HG03103 (cell line): ENCODE measurements at regions not wholly inside any gene's neighbourhood (a gene's known extent, or its start where the extent isn't known, plus 50 kb on each side); places are given as distances from the start of the nearest gene placed in this dataset.

ENCODE experiments used
- ATAC-seq: cut with Tn5 transposase; IDR thresholded peaks from one replicate; pipeline ENCODE4 v1.9.1; 2021; ENCODE audit warnings: low read depth; ENCODE audit not compliant: unreplicated experiment

GRCh38 chr2:60400462-60401246, 152.8 kb downstream of the BCL11A start:
- ATAC-seq = no peak

DNA sequence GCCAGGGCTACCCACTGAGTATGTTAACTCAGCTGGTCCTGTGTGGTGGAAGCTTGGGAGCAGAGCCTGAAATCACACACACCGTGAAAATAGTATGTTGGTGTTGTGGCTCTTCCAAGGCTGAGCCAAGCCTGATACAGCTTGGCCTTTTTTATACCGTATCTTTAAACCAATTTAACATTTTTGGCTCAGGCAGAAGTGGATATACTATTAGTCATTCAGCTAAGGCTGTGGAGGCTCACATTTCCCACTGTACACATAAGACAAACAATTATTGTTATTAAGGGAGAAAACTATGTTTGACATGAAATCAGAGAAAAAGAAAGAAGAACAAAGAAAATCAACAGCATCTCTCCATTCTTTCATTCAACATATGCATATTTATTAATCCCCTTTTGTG, 159.0 kb downstream of the BCL11A start:
- no peak for ATAC-seq

- ATAC-seq = no peak
Observed at GRCh38 chr2:60391649-60392375, 161.6 kb downstream of the BCL11A start.

DNA sequence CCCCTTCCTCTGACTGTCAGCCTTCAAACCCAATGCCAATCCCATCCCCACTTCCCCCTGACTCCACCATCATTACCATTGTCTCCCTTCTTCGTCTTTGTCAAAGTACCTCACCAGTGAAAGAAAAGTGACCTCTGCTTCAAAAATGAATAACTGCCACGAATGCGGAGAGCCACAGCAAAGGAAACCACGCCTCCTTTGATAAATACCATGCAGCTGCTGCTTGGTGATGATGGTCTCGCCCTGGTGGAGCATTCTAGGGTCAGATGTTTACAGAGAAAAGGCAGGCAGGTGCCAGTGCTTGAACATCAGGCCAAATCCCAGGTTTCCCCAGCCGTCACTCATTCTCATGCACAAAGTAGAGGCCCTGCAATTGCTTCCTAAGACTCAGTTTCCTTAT, 162.2 kb downstream of the BCL11A start:
- ATAC-seq = no peak

- no peak for ATAC-seq
Observed at GRCh38 chr2:60386436-60386835, 167.0 kb downstream of the BCL11A start.

GRCh38 chr2:60385648-60386047, 167.8 kb downstream of the BCL11A start:
- no peak for ATAC-seq

DNA sequence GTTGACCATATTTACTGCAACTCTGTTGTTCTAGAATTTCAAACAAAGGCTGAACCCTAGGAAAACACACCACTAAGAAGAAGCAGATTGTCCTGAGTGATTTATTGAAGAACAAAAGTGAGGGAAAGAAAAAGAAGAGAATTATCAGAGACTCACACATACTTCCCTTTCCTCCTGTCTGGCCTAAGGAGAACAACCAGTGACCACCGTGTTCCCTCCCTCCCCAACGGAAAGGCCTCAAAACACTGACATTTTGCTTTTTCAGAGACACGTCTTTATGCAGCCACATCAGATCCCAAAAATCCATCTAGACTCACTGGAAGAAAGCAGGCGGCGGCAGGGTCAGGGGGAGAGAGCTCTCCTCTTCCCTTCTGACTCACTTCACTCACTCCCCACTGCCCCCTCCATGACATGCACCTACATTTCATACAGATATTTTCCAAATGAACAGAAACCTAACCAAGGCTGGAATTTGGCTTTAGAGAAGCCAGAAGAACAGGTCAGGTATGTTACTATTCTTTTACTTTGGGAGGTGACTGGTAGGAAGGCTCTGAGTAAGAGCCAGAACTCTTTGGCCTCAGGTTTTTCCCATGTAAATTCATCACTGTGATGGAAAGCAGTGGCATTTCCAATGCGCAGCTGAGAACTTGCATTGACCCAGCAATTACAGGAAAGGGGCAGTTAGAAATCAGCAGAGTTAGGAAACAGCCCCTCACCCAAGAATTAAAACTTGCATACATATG, 169.9 kb downstream of the BCL11A start:
- no peak for ATAC-seq

- ATAC-seq = no peak
Observed at GRCh38 chr2:60380411-60380810, 173.0 kb downstream of the BCL11A start.

GRCh38 chr2:60379684-60380083, 173.8 kb downstream of the BCL11A start:
- ATAC-seq = no peak

- ATAC-seq = no peak
Observed at GRCh38 chr2:60379216-60379615, 174.2 kb downstream of the BCL11A start.

GRCh38 chr2:60377825-60378224, 175.6 kb downstream of the BCL11A start:
- no peak for ATAC-seq

DNA sequence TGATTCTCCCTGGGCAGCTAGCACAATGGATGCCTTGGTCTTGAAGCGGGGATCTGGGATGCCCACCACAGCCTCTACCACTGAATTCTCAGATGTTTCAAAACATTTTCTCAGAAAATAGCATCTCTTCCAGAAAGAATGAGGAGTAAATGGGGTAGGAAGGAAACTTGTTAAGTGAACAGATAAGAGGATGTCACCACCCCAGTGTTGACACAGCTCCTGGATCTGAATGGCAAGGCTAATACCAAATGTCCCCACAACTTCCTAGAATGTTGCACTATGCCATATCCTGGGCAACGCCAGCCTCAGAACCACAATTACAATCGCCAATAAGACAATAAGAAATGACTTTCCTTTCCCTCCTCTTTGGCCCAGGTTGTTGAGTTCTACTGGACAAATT, 177.2 kb downstream of the BCL11A start:
- no peak for ATAC-seq

DNA sequence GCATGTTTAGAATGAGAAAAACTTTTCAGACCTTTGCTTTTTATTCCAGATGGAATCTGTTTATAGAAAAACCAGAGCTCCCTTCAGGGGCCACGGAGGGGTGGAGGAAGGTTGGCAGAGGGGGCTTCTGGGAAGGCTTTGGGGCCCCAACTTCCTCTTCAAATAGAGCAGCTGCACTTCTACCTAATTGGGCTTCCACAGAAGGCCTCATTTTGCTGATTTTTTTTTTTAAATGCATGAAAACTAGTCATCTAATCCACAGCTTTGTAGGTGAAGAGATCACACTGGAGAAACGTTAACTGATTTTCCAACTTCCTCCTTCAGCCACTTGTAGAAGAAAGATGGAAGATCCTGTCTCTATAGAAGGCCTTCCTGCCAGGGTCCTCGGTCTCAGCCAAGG, 181.8 kb downstream of the BCL11A start:
- ATAC-seq = no peak

DNA sequence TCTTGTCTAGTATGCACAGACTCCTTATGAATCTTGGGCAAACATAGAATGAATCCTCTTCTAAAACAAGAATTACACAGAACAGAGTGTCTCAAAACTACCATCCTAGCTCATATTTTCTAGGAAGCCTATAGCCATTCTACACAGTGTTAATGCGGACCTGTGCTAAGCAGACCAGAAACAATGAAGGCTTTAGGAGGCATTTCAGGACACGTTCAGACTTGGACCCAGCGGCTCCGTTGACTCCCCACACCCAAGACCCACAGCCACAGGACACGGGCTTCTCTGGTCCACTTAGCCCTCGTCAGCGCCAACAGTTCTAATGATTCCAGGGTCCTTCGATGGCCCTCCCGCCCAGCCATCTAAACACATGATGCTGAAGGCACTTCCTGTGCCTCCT, 182.2 kb downstream of the BCL11A start:
- no peak for ATAC-seq

DNA sequence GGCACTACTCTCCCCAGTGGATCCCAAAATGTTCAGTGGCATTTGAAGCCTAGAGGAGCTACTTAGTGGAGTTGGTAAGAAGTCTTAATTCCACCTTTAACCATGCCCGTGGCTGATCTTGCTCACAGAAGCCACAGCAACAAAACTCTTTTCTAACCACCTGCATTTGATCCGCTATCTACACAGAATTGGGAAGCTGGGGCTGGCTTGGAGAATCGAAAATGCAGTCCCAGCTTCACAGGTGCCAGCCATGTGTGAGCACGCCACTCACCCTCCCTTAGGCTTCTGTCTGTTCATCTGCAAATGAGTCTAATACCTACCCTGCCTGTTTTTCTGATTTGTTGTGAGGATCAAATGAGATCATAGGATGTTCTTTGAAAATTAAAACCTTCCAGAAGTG, 182.6 kb downstream of the BCL11A start:
- no peak for ATAC-seq

GRCh38 chr2:60368456-60368855, 185.0 kb downstream of the BCL11A start:
- ATAC-seq = no peak

GRCh38 chr2:60366135-60366712, 187.2 kb downstream of the BCL11A start:
- no peak for ATAC-seq

DNA sequence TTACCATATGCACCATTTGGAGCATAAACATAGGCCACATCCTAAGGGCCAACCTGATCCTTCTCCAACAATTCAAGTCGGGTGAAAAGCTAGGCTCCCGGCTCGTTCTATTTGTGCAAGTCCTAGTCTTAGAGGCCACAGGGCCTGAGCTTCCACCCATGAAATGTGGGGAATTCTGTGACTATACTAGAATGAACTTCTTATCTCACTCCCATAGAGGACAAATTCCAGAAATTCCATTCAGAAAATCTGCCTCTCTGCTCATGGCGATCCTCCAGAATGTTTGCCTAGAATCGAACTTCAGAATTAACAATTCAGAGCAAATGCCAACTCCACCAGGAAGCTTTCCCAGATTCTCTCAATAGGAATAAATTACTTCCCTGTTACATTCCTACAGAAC, 187.9 kb downstream of the BCL11A start:
- no peak for ATAC-seq

- ATAC-seq = no peak
Observed at GRCh38 chr2:60364491-60364890, 189.0 kb downstream of the BCL11A start.

- ATAC-seq = no peak
Observed at GRCh38 chr2:60361498-60361897, 192.0 kb downstream of the BCL11A start.

GRCh38 chr2:60359569-60359968, 193.9 kb downstream of the BCL11A start:
- no peak for ATAC-seq
